T-cell (primary cell): ENCODE measurements at regions not wholly inside any gene's neighbourhood (a gene's known extent, or its start where the extent isn't known, plus 50 kb on each side); places are given as distances from the start of the nearest gene placed in this dataset.

Experiments used
- ATAC-seq, 4 experiments: fragments of 200-7000 bp in 3 of 4; fragments of 150-1000 bp in 1 of 4; cut with Tn5 transposase; replicated peaks in 1 of 4; 1 replicate in 3 of 4; 2 replicates in 1 of 4; pipeline ENCODE4 v1.10.0; 2021; ENCODE audit warnings: moderate library complexity in 3 of 4, mild to moderate bottlenecking in 2 of 4, moderate number of reproducible peaks in 1 of 4
- CTCF ChIA-PET, 2 donors: fragments of 300-600 bp; sonication (Branson Sonifier 250); formaldehyde crosslinking; loops; one replicate each; lab custom pipeline; 2022; ENCODE audit warnings: antibody characterized with exemption in 2 of 2; lab: Charles Lee
- POLR2A ChIA-PET, 2 donors: fragments of 300-600 bp; sonication (Branson Sonifier 250); formaldehyde crosslinking; loops; one replicate each; lab custom pipeline; 2022; ENCODE audit warnings: antibody characterized with exemption in 2 of 2; lab: Charles Lee
- DNase-seq, 35 experiments: peaks; one replicate each; pipeline versions ENCODE4 v3.0.0 to v3.0.0-alpha.2; 2013 to 2023
- H3K27ac ChIP-seq: one replicate; pipeline ENCODE4 v1.5.1; 2013; ENCODE audit warnings: low read length
- H3K27me3 ChIP-seq, 2 experiments: replicated peaks in 1 of 2; 1 replicate in 1 of 2; 2 replicates in 1 of 2; pipeline versions ENCODE4 v1.6.1 to v1.7.0; 2013; ENCODE audit warnings: low read length in 1 of 2, mixed read lengths in 1 of 2; ENCODE audit not compliant: control insufficient read depth in 2 of 2, insufficient read depth in 2 of 2; ENCODE audit errors: extremely low read depth in 1 of 2
- H3K36me3 ChIP-seq, 2 donors: 1 replicate in 1 of 2; 2 replicates in 1 of 2; pipeline versions ENCODE4 v1.6.1 to v1.7.0; 2013; ENCODE audit warnings: low read length in 1 of 2; ENCODE audit not compliant: control insufficient read depth in 2 of 2, insufficient read depth in 1 of 2; ENCODE audit errors: extremely low read depth in 1 of 2
- H3K4me1 ChIP-seq, 2 experiments: 1 replicate in 1 of 2; 2 replicates in 1 of 2; pipeline versions ENCODE4 v1.6.1 to v1.7.0; 2013; ENCODE audit warnings: low read length in 2 of 2, mixed read lengths in 1 of 2; ENCODE audit not compliant: insufficient read depth in 2 of 2, control insufficient read depth in 1 of 2; ENCODE audit errors: extremely low read depth in 1 of 2
- H3K4me3 ChIP-seq, 2 donors: 1 replicate in 1 of 2; 2 replicates in 1 of 2; pipeline versions ENCODE4 v1.5.1 to v1.7.0; 2013; ENCODE audit warnings: mild to moderate bottlenecking in 2 of 2, low read length in 1 of 2, moderate library complexity in 1 of 2; ENCODE audit not compliant: control insufficient read depth in 1 of 2; ENCODE audit errors: extremely low read depth in 1 of 2
- H3K9me3 ChIP-seq: 2 replicates; pipeline ENCODE4 v1.7.0; 2013
- H3K27ac Mint-ChIP-seq, 2 donors: one replicate each; pipeline ENCODE4 v1.8.0; 2020 to 2021; ENCODE audit warnings: mild to moderate bottlenecking in 2 of 2, mixed read lengths in 2 of 2
- H3K27me3 Mint-ChIP-seq, 2 donors: one replicate each; pipeline ENCODE4 v1.8.0; 2021 to 2022; ENCODE audit warnings: mixed read lengths in 2 of 2
- H3K36me3 Mint-ChIP-seq: one replicate; pipeline ENCODE4 v1.8.0; 2021; ENCODE audit warnings: mixed read lengths
- H3K4me1 Mint-ChIP-seq, 3 donors: one replicate each; pipeline ENCODE4 v1.8.0; 2020 to 2022; ENCODE audit warnings: mixed read lengths in 3 of 3, mild to moderate bottlenecking in 1 of 3
- H3K4me3 Mint-ChIP-seq, 3 donors: one replicate each; pipeline ENCODE4 v1.8.0; 2020 to 2022; ENCODE audit warnings: mild to moderate bottlenecking in 3 of 3, mixed read lengths in 3 of 3, moderate library complexity in 3 of 3
- H3K9me3 Mint-ChIP-seq, 3 donors: one replicate each; pipeline ENCODE4 v1.8.0; 2020 to 2022; ENCODE audit warnings: mixed read lengths in 3 of 3
- WGBS: methylation state at CpG from one replicate; pipeline ENCODE4 v1.1.5; 2013; ENCODE audit warnings: missing lambda C conversion rate; ENCODE audit not compliant: insufficient coverage; 5-methylcytosine and 5-hydroxymethylcytosine counted together

GRCh38 chr2:57552885-57553284 lies 493.7 kb upstream of the VRK2 start:
- Mint-ChIP-seq H3K4me1 (peaks cover 0 to 3% (median 3%) of the 10 kb centered on the region in 3 donors), H3K27me3 (no peaks in the 10 kb centered on the region), H3K4me3 (no peak overlapping the region), H3K9me3 (peaks cover 15 to 37% (median 16%) of the 10 kb centered on the region in 3 donors), H3K27ac (no peak overlapping the region), H3K36me3 (no peaks in the 10 kb centered on the region)
- ATAC-seq (no peak), DNase-seq (no peak)
- H3K36me3 ChIP-seq, result no peaks in the 10 kb centered on the region
- no peaks in the 10 kb centered on the region for H3K9me3 ChIP-seq
- H3K27me3 ChIP-seq, result no peaks in the 10 kb centered on the region
- CTCF ChIA-PET, result no interaction called here
- POLR2A ChIA-PET, result no interaction called here
- no peak overlapping the region for H3K4me3 ChIP-seq
- no peak overlapping the region for H3K27ac ChIP-seq
- 78% methylated on average over 3 of the region's 3 CpGs for WGBS
- peaks cover 0 to 2% of the 10 kb centered on the region in 2 experiments for H3K4me1 ChIP-seq

- DNase-seq (no peak), ATAC-seq (no peak)
- ChIA-PET POLR2A (no interaction called here), CTCF (interaction anchor here in 1 of 2 donors (0.6 kb wide), 1 partner anchor 57 kb away, joined by 5 read pairs; no protein-coding TSS in a partner anchor)
- Mint-ChIP-seq H3K4me3 (no peak overlapping the region), H3K27me3 (no peaks in the 10 kb centered on the region), H3K27ac (no peak overlapping the region), H3K4me1 (peaks cover 0 to 3% (median 3%) of the 10 kb centered on the region in 3 donors), H3K36me3 (no peaks in the 10 kb centered on the region), H3K9me3 (peaks cover 13 to 37% (median 15%) of the 10 kb centered on the region in 3 donors)
- Histone ChIP-seq H3K27ac (no peak overlapping the region), H3K27me3 (no peaks in the 10 kb centered on the region), H3K4me3 (no peak overlapping the region), H3K9me3 (no peaks in the 10 kb centered on the region), H3K36me3 (no peaks in the 10 kb centered on the region), H3K4me1 (peaks cover 0 to 2% of the 10 kb centered on the region in 2 experiments)
Measured at GRCh38 chr2:57554348-57554747, 492.3 kb upstream of the VRK2 start.

DNA sequence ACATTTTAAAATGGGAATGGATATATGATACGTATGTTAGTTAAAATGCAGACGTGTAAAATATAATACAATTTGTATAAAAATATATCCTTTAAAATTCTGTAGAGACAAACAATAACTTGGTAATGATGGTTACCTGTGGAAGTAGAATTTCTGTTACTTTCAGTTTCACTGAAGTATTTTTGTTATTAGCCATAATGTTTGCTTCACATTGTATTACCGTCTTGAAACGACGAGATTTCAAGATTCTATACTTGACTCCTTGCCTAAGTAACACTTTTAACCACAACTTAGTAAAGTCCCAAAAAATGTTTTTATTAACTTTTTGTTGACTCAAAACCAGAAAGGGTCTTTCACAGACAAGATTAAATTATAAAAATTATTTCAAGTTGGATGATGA lies 488.3 kb upstream of the VRK2 start:
- ChIA-PET CTCF (no interaction called here), POLR2A (no interaction called here)
- Histone ChIP-seq H3K4me1 (no peaks in the 10 kb centered on the region), H3K27me3 (no peaks in the 10 kb centered on the region), H3K27ac (no peak overlapping the region), H3K4me3 (no peak overlapping the region), H3K36me3 (no peaks in the 10 kb centered on the region), H3K9me3 (no peaks in the 10 kb centered on the region)
- DNase-seq, result no peak
- Mint-ChIP-seq H3K9me3 (peaks cover 9 to 24% (median 15%) of the 10 kb centered on the region in 3 donors), H3K27me3 (no peaks in the 10 kb centered on the region), H3K4me3 (no peak overlapping the region), H3K27ac (no peak overlapping the region), H3K36me3 (no peaks in the 10 kb centered on the region), H3K4me1 (no peaks in the 10 kb centered on the region)
- WGBS, result no CpG with 5 or more reads among the region's 5 CpGs
- no peak for ATAC-seq

- no peak overlapping the region for H3K27ac Mint-ChIP-seq
- WGBS, result no CpG with 5 or more reads among the region's 1 CpG
- H3K4me3 Mint-ChIP-seq, result no peak overlapping the region
- H3K4me3 ChIP-seq, result no peak overlapping the region
- no peak overlapping the region for H3K27ac ChIP-seq
- no peaks in the 10 kb centered on the region for H3K36me3 ChIP-seq
- ChIA-PET CTCF (no interaction called here), POLR2A (no interaction called here)
- no peaks in the 10 kb centered on the region for H3K36me3 Mint-ChIP-seq
- H3K9me3 ChIP-seq, result no peaks in the 10 kb centered on the region
- peaks cover 9 to 28% (median 15%) of the 10 kb centered on the region in 3 donors for H3K9me3 Mint-ChIP-seq
- DNase-seq (no peak), ATAC-seq (no peak)
- H3K4me1 Mint-ChIP-seq, result no peaks in the 10 kb centered on the region
- no peaks in the 10 kb centered on the region for H3K27me3 Mint-ChIP-seq
- H3K27me3 ChIP-seq, result no peaks in the 10 kb centered on the region
- H3K4me1 ChIP-seq, result no peaks in the 10 kb centered on the region
Measured at GRCh38 chr2:57562495-57562894, 484.1 kb upstream of the VRK2 start.

DNA sequence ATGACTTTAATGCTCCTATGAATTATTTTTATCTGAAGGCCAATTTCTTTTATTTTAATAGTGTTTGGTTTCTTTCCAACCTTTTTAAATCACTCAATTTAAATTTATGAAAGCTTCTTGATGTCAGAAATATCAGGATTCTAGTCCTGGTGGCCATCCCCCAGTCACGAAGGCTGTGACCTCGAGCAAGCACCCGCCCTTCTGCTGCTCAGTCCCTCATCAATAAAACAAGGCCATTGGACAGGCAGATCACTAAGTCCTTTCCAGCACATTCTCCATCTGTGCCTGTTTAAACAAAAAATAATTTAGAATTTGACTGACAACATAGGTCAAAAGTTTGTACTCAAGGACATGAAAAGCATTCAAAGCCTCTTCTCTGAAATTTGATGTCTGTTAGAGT lies 483.6 kb upstream of the VRK2 start:
- Histone ChIP-seq H3K4me3 (no peak overlapping the region), H3K27ac (no peak overlapping the region), H3K36me3 (no peaks in the 10 kb centered on the region), H3K27me3 (no peaks in the 10 kb centered on the region), H3K4me1 (no peaks in the 10 kb centered on the region), H3K9me3 (no peaks in the 10 kb centered on the region)
- WGBS, result no CpG with 5 or more reads among the region's 3 CpGs
- no peak for DNase-seq
- Mint-ChIP-seq H3K36me3 (no peaks in the 10 kb centered on the region), H3K9me3 (peaks cover 9 to 28% (median 15%) of the 10 kb centered on the region in 3 donors), H3K4me3 (no peak overlapping the region), H3K27me3 (no peaks in the 10 kb centered on the region), H3K27ac (no peak overlapping the region), H3K4me1 (no peaks in the 10 kb centered on the region)
- ATAC-seq, result no peak
- POLR2A ChIA-PET, result no interaction called here
- CTCF ChIA-PET, result no interaction called here

- ChIA-PET POLR2A (no interaction called here), CTCF (no interaction called here)
- no peaks in the 10 kb centered on the region for H3K4me1 ChIP-seq
- H3K9me3 ChIP-seq, result no peaks in the 10 kb centered on the region
- no peaks in the 10 kb centered on the region for H3K27me3 ChIP-seq
- DNase-seq, result no peak
- H3K36me3 ChIP-seq, result no peaks in the 10 kb centered on the region
- Mint-ChIP-seq H3K27ac (no peak overlapping the region), H3K36me3 (no peaks in the 10 kb centered on the region), H3K9me3 (peaks cover 15 to 27% (median 16%) of the 10 kb centered on the region in 3 donors), H3K27me3 (no peaks in the 10 kb centered on the region), H3K4me1 (no peaks in the 10 kb centered on the region), H3K4me3 (no peak overlapping the region)
- H3K4me3 ChIP-seq, result no peak overlapping the region
- H3K27ac ChIP-seq, result no peak overlapping the region
- ATAC-seq, result no peak
Measured at GRCh38 chr2:57567245-57567644, 479.4 kb upstream of the VRK2 start.

DNA sequence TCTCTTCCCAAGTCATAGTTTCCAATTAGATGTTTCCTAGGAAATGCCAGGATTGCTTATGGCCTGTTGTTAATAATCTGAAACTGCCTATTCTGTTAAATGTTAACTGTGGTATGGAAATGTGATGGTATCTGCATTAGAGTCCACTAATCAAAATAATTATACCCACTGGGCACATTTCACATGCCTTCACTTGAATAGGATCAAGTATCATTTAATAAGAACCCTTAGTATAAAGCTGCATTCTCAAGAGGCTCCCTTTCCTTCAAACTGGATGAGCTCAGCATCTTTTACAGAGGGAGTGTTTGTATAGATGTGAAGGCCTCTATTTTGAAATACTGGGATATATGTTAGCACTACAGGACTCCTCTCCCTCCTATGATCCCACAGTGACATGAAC lies 477.2 kb upstream of the VRK2 start:
- no peaks in the 10 kb centered on the region for H3K36me3 Mint-ChIP-seq
- Histone ChIP-seq H3K4me1 (no peaks in the 10 kb centered on the region), H3K9me3 (no peaks in the 10 kb centered on the region), H3K4me3 (no peak overlapping the region), H3K27me3 (no peaks in the 10 kb centered on the region), H3K27ac (no peak overlapping the region), H3K36me3 (no peaks in the 10 kb centered on the region)
- DNase-seq (no peak), ATAC-seq (no peak)
- no peak overlapping the region for H3K27ac Mint-ChIP-seq
- CTCF ChIA-PET, result interaction anchor here in 1 of 2 donors (0.5 kb wide), 1 partner anchor 13 kb away, joined by 3 read pairs; no protein-coding TSS in a partner anchor
- H3K4me3 Mint-ChIP-seq, result no peak overlapping the region
- peaks cover 16 to 34% (median 27%) of the 10 kb centered on the region in 3 donors for H3K9me3 Mint-ChIP-seq
- POLR2A ChIA-PET, result no interaction called here
- no peaks in the 10 kb centered on the region for H3K4me1 Mint-ChIP-seq
- no peaks in the 10 kb centered on the region for H3K27me3 Mint-ChIP-seq
